ENCODE measurements at regions not wholly inside any gene's neighbourhood (a gene's known extent, or its start where the extent isn't known, plus 50 kb on each side); places are given as distances from the start of the nearest gene placed in this dataset.
A peak's percentile ranks its signal among the peaks of the same experiment; 100 is the strongest.

DNA sequence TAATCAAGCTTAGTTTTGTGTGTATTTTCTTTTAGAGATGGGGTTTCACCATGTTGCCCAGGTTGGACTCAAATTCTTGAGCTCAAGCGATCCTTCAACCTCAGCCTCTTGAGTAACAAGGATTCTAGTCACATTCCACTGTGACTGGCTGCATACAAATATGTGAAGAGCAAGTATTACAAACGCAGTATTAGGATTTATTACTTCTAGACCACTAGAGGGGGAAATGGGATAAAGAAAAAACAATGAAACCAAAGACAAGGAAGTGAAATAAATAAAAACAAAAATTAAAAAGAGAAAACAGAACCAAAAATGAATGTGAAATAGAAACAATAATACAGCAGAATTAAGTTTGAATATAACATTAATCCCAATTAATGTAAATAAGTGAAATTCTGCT lies 308.7 kb downstream of the ANKRD30A start:
- no peak overlapping the region for H3K4me2 ChIP-seq (ENCODE audit: control insufficient read depth, insufficient read depth)
- no peaks in the 10 kb centered on the region for H3K4me1 ChIP-seq (ENCODE audit: control insufficient read depth, insufficient read depth, low read length)
- ChIA-PET POLR2A (no interaction called here), CTCF (interaction anchor here (1.0 to 5.3 kb wide), 4 partner anchors 10 to 321 kb away, joined by 3 to 50 read pairs (median 8); no protein-coding TSS in a partner anchor), RAD21 (ENCODE audit: unreplicated experiment) (interaction anchor here (3.3 to 3.4 kb wide), 2 partner anchors 55 to 61 kb away, joined by 10 to 22 read pairs; no protein-coding TSS in a partner anchor), SMC1A (ENCODE audit: uncharacterized antibody, unreplicated experiment) (interaction anchor here (1.0 to 2.6 kb wide), 3 partner anchors 62 to 320 kb away, joined by 3 to 16 read pairs (median 8); no protein-coding TSS in a partner anchor)
- H4K20me1 ChIP-seq (ENCODE audit: control insufficient read depth, insufficient read depth): no peaks in the 10 kb centered on the region
- no peak overlapping the region for H3K9ac ChIP-seq (ENCODE audit: control insufficient read depth, insufficient read depth, low read length)
- no peak for ATAC-seq
- in situ Hi-C loops (cut with MboI): no loop called here
- H3K4me3 ChIP-seq: no peak overlapping the region
- H3K27me3 ChIP-seq (replicated peaks in 1 of 2; ENCODE audit: control insufficient read depth in 2 of 2, insufficient read depth in 2 of 2, low read length in 1 of 2): no peaks in the 10 kb centered on the region
- H2AFZ ChIP-seq (ENCODE audit: control insufficient read depth, low read depth, low read length): no peak overlapping the region
- no peak for DNase-seq (ENCODE audit: low read depth, low spot score)
- intact Hi-C loops (cut with micrococcal nuclease; ENCODE audit: unreplicated experiment): no loop called here
- no peak overlapping the region for H3K27ac ChIP-seq (ENCODE audit: control insufficient read depth, insufficient read depth)
- 36% methylated on average over 2 of the region's 2 CpGs for WGBS (ENCODE audit: insufficient coverage, insufficient replicate concordance, low lambda C conversion rate, missing lambda C conversion rate)
- H3K79me2 ChIP-seq (ENCODE audit: control insufficient read depth, insufficient read depth, low read length): no peaks in the 10 kb centered on the region
- H3K36me3 ChIP-seq (ENCODE audit: control insufficient read depth in 2 of 2, insufficient read depth in 2 of 2, low read length in 1 of 2): no peaks in the 10 kb centered on the region
- FAIRE-seq: no peak
- BruUV-seq (replicated peaks): no TSS peak
- H3K9me3 ChIP-seq (replicated peaks; ENCODE audit: control insufficient read depth, insufficient read depth, low read length): no peaks in the 10 kb centered on the region
- TF ChIP-seq, protein P1, sequence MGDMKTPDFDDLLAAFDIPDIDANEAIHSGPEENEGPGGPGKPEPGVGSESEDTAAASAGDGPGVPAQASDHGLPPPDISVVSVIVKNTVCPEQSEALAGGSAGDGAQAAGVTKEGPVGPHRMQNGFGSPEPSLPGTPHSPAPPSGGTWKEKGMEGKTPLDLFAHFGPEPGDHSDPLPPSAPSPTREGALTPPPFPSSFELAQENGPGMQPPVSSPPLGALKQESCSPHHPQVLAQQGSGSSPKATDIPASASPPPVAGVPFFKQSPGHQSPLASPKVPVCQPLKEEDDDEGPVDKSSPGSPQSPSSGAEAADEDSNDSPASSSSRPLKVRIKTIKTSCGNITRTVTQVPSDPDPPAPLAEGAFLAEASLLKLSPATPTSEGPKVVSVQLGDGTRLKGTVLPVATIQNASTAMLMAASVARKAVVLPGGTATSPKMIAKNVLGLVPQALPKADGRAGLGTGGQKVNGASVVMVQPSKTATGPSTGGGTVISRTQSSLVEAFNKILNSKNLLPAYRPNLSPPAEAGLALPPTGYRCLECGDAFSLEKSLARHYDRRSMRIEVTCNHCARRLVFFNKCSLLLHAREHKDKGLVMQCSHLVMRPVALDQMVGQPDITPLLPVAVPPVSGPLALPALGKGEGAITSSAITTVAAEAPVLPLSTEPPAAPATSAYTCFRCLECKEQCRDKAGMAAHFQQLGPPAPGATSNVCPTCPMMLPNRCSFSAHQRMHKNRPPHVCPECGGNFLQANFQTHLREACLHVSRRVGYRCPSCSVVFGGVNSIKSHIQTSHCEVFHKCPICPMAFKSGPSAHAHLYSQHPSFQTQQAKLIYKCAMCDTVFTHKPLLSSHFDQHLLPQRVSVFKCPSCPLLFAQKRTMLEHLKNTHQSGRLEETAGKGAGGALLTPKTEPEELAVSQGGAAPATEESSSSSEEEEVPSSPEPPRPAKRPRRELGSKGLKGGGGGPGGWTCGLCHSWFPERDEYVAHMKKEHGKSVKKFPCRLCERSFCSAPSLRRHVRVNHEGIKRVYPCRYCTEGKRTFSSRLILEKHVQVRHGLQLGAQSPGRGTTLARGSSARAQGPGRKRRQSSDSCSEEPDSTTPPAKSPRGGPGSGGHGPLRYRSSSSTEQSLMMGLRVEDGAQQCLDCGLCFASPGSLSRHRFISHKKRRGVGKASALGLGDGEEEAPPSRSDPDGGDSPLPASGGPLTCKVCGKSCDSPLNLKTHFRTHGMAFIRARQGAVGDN (IDR thresholded peaks at IDR 0.05): no peak
- TF ChIP-seq MTA2 (IDR thresholded peaks at IDR 0.05; ENCODE audit: low read depth) (no peak), ZSCAN29 (IDR thresholded peaks at IDR 0.05) (no peak), MEF2B (IDR thresholded peaks at IDR 0.05; ENCODE audit: partially characterized antibody, poor library complexity, severe bottlenecking) (no peak), SP1 (IDR thresholded peaks at IDR 0.05; ENCODE audit: low read depth, low read length) (no peak), SREBF1 (IDR thresholded peaks at IDR 0.05; ENCODE audit: low read length) (no peak), MEF2A (IDR thresholded peaks at IDR 0.05; ENCODE audit: insufficient read depth, low read depth, low read length) (no peak), HDAC6 (IDR thresholded peaks at IDR 0.05; ENCODE audit: unreplicated experiment) (no peak)
- TF ChIP-seq, protein P2, sequence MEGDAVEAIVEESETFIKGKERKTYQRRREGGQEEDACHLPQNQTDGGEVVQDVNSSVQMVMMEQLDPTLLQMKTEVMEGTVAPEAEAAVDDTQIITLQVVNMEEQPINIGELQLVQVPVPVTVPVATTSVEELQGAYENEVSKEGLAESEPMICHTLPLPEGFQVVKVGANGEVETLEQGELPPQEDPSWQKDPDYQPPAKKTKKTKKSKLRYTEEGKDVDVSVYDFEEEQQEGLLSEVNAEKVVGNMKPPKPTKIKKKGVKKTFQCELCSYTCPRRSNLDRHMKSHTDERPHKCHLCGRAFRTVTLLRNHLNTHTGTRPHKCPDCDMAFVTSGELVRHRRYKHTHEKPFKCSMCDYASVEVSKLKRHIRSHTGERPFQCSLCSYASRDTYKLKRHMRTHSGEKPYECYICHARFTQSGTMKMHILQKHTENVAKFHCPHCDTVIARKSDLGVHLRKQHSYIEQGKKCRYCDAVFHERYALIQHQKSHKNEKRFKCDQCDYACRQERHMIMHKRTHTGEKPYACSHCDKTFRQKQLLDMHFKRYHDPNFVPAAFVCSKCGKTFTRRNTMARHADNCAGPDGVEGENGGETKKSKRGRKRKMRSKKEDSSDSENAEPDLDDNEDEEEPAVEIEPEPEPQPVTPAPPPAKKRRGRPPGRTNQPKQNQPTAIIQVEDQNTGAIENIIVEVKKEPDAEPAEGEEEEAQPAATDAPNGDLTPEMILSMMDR (IDR thresholded peaks at IDR 0.05 in 2 of 3, conservative IDR thresholded peaks at IDR 0.05 in 1 of 3; ENCODE audit: control insufficient read depth in 2 of 3, extremely low read depth in 1 of 3, insufficient read depth in 1 of 3, low read depth in 3 of 3, low read length in 3 of 3): peak in 1 of 3 experiments; percentile 17; a peak in 1 of 6 replicates

Measured in GM12878 (cell line).